T-helper 1 cell treated with Interleukin-12 subunit alpha and Interleukin-12 subunit beta and Interleukin-4 antibody, amounts not matched to agents 30 μg/mL and 1 μg/mL, for 36 hours (primary cell): ENCODE measurements at regions not wholly inside any gene's neighbourhood (a gene's known extent, or its start where the extent isn't known, plus 50 kb on each side); places are given as distances from the start of the nearest gene placed in this dataset.
"Not testable (repeated sequence)": the region's sequence is repeated elsewhere in the genome, so short reads cannot be mapped to it uniquely, and the experiment has no call there.

Experiments
- H3K27ac Mint-ChIP-seq: one replicate; pipeline ENCODE4 v1.8.0; 2021; ENCODE audit warnings: mild to moderate bottlenecking, mixed read lengths
- H3K27me3 Mint-ChIP-seq: one replicate; pipeline ENCODE4 v1.8.0; 2021; ENCODE audit warnings: low read depth, mixed read lengths
- H3K36me3 Mint-ChIP-seq: one replicate; pipeline ENCODE4 v1.8.0; 2021; ENCODE audit warnings: low read depth, mixed read lengths
- H3K4me1 Mint-ChIP-seq: one replicate; pipeline ENCODE4 v1.8.0; 2021; ENCODE audit warnings: low read depth, mixed read lengths
- H3K4me3 Mint-ChIP-seq: one replicate; pipeline ENCODE4 v1.8.0; 2021; ENCODE audit warnings: mild to moderate bottlenecking, moderate library complexity, mixed read lengths
- H3K9me3 Mint-ChIP-seq: one replicate; pipeline ENCODE4 v1.8.0; 2021; ENCODE audit warnings: mixed read lengths

- no peak overlapping the region for H3K4me3 Mint-ChIP-seq
- H3K4me1 Mint-ChIP-seq, result peaks cover 6% of the 10 kb centered on the region
- H3K9me3 Mint-ChIP-seq, result no peaks in the 10 kb centered on the region
- H3K27ac Mint-ChIP-seq, result no peak overlapping the region
- peaks cover 4% of the 10 kb centered on the region for H3K27me3 Mint-ChIP-seq
- no peaks in the 10 kb centered on the region for H3K36me3 Mint-ChIP-seq
Observed at GRCh38 chr1:168834225-168834872, 105.3 kb upstream of the DPT start.

GRCh38 chr1:168835176-168835575 lies 106.2 kb upstream of the DPT start:
- H3K9me3 Mint-ChIP-seq, result no peaks in the 10 kb centered on the region
- H3K27ac Mint-ChIP-seq, result no peak overlapping the region
- no peaks in the 10 kb centered on the region for H3K36me3 Mint-ChIP-seq
- peaks cover 6% of the 10 kb centered on the region for H3K4me1 Mint-ChIP-seq
- H3K4me3 Mint-ChIP-seq, result no peak overlapping the region
- H3K27me3 Mint-ChIP-seq, result peaks cover 4% of the 10 kb centered on the region

GRCh38 chr1:168835791-168836190 lies 106.8 kb upstream of the DPT start:
- H3K9me3 Mint-ChIP-seq, result no peaks in the 10 kb centered on the region
- no peak overlapping the region for H3K4me3 Mint-ChIP-seq
- H3K27me3 Mint-ChIP-seq, result peaks cover 4% of the 10 kb centered on the region
- no peak overlapping the region for H3K27ac Mint-ChIP-seq
- H3K36me3 Mint-ChIP-seq, result no peaks in the 10 kb centered on the region
- peaks cover 6% of the 10 kb centered on the region for H3K4me1 Mint-ChIP-seq

GRCh38 chr1:168836469-168836868 lies 107.5 kb upstream of the DPT start:
- Mint-ChIP-seq H3K27ac (no peak overlapping the region), H3K4me1 (peaks cover 6% of the 10 kb centered on the region), H3K36me3 (no peaks in the 10 kb centered on the region), H3K4me3 (no peak overlapping the region), H3K27me3 (peaks cover under 1% of the 10 kb centered on the region), H3K9me3 (no peaks in the 10 kb centered on the region)

- H3K9me3 Mint-ChIP-seq, H3K36me3 Mint-ChIP-seq, H3K4me3 Mint-ChIP-seq, H3K27ac Mint-ChIP-seq, H3K27me3 Mint-ChIP-seq, H3K4me1 Mint-ChIP-seq: not testable (repeated sequence)
Observed at GRCh38 chr1:168837230-168837629, 108.2 kb upstream of the DPT start.

GRCh38 chr1:168842306-168842705 lies 113.3 kb upstream of the DPT start:
- H3K27me3 Mint-ChIP-seq, result peaks cover 10% of the 10 kb centered on the region
- no peaks in the 10 kb centered on the region for H3K9me3 Mint-ChIP-seq
- no peak overlapping the region for H3K4me3 Mint-ChIP-seq
- H3K4me1 Mint-ChIP-seq, result no peaks in the 10 kb centered on the region
- no peak overlapping the region for H3K27ac Mint-ChIP-seq
- no peaks in the 10 kb centered on the region for H3K36me3 Mint-ChIP-seq

GRCh38 chr1:168842916-168843315 lies 113.9 kb upstream of the DPT start:
- no peaks in the 10 kb centered on the region for H3K4me1 Mint-ChIP-seq
- H3K36me3 Mint-ChIP-seq, result no peaks in the 10 kb centered on the region
- H3K27ac Mint-ChIP-seq, result no peak overlapping the region
- H3K9me3 Mint-ChIP-seq, result no peaks in the 10 kb centered on the region
- H3K27me3 Mint-ChIP-seq, result peaks cover 10% of the 10 kb centered on the region
- H3K4me3 Mint-ChIP-seq, result no peak overlapping the region

GRCh38 chr1:168843401-168843800 lies 114.4 kb upstream of the DPT start:
- Mint-ChIP-seq H3K36me3 (no peaks in the 10 kb centered on the region), H3K27me3 (peaks cover 15% of the 10 kb centered on the region), H3K27ac (no peak overlapping the region), H3K4me3 (no peak overlapping the region), H3K9me3 (no peaks in the 10 kb centered on the region), H3K4me1 (no peaks in the 10 kb centered on the region)

GRCh38 chr1:168843950-168844349 lies 114.9 kb upstream of the DPT start:
- H3K27ac Mint-ChIP-seq, result no peak overlapping the region
- no peaks in the 10 kb centered on the region for H3K9me3 Mint-ChIP-seq
- H3K36me3 Mint-ChIP-seq, result no peaks in the 10 kb centered on the region
- peaks cover 17% of the 10 kb centered on the region for H3K27me3 Mint-ChIP-seq
- no peak overlapping the region for H3K4me3 Mint-ChIP-seq
- no peaks in the 10 kb centered on the region for H3K4me1 Mint-ChIP-seq

- Mint-ChIP-seq H3K4me3 (no peak overlapping the region), H3K27me3 (peaks cover 17% of the 10 kb centered on the region), H3K9me3 (no peaks in the 10 kb centered on the region), H3K36me3 (no peaks in the 10 kb centered on the region), H3K4me1 (no peaks in the 10 kb centered on the region), H3K27ac (no peak overlapping the region)
Observed at GRCh38 chr1:168845140-168845539, 116.1 kb upstream of the DPT start.

GRCh38 chr1:168848051-168848450 lies 119.0 kb upstream of the DPT start:
- no peaks in the 10 kb centered on the region for H3K36me3 Mint-ChIP-seq
- no peaks in the 10 kb centered on the region for H3K4me1 Mint-ChIP-seq
- H3K27ac Mint-ChIP-seq, result no peak overlapping the region
- H3K9me3 Mint-ChIP-seq, result no peaks in the 10 kb centered on the region
- H3K4me3 Mint-ChIP-seq, result no peak overlapping the region
- peaks cover 12% of the 10 kb centered on the region for H3K27me3 Mint-ChIP-seq

GRCh38 chr1:168861421-168862004 lies 132.5 kb upstream of the DPT start:
- Mint-ChIP-seq H3K4me1 (no peaks in the 10 kb centered on the region), H3K9me3 (peaks cover 9% of the 10 kb centered on the region), H3K36me3 (no peaks in the 10 kb centered on the region), H3K27me3 (no peaks in the 10 kb centered on the region), H3K27ac (no peak overlapping the region), H3K4me3 (no peak overlapping the region)

- H3K27me3 Mint-ChIP-seq, result no peaks in the 10 kb centered on the region
- H3K4me3 Mint-ChIP-seq, result no peak overlapping the region
- peaks cover 3% of the 10 kb centered on the region for H3K4me1 Mint-ChIP-seq
- H3K9me3 Mint-ChIP-seq, result peaks cover 9% of the 10 kb centered on the region
- no peaks in the 10 kb centered on the region for H3K36me3 Mint-ChIP-seq
- H3K27ac Mint-ChIP-seq, result no peak overlapping the region
Observed at GRCh38 chr1:168863772-168864171, 134.8 kb upstream of the DPT start.

GRCh38 chr1:168864266-168864665 lies 135.3 kb upstream of the DPT start:
- H3K27ac Mint-ChIP-seq, result no peak overlapping the region
- H3K4me3 Mint-ChIP-seq, result no peak overlapping the region
- no peaks in the 10 kb centered on the region for H3K36me3 Mint-ChIP-seq
- H3K4me1 Mint-ChIP-seq, result peaks cover 3% of the 10 kb centered on the region
- no peaks in the 10 kb centered on the region for H3K27me3 Mint-ChIP-seq
- H3K9me3 Mint-ChIP-seq, result peaks cover 9% of the 10 kb centered on the region

- no peaks in the 10 kb centered on the region for H3K27me3 Mint-ChIP-seq
- H3K4me3 Mint-ChIP-seq, result no peak overlapping the region
- peaks cover 9% of the 10 kb centered on the region for H3K9me3 Mint-ChIP-seq
- H3K4me1 Mint-ChIP-seq, result peaks cover 3% of the 10 kb centered on the region
- no peak overlapping the region for H3K27ac Mint-ChIP-seq
- no peaks in the 10 kb centered on the region for H3K36me3 Mint-ChIP-seq
Observed at GRCh38 chr1:168865850-168866620, 137.0 kb upstream of the DPT start.
